MCF 10A (cell line): ENCODE measurements at regions not wholly inside any gene's neighbourhood (a gene's known extent, or its start where the extent isn't known, plus 50 kb on each side); places are given as distances from the start of the nearest gene placed in this dataset.

Experiments
- BruUV-seq: library from RNA; stranded (reverse); fragments of 400-500 nt; replicated peaks from 2 replicates; lab custom pipeline; 2021; lab: Mats Ljungman, UMichigan
- CTCF ChIA-PET: fragments of 300-600 bp; sonication (Branson Sonifier 250); formaldehyde crosslinking; extraction: SDS; loops from one replicate; lab custom pipeline; 2021; ENCODE audit warnings: antibody characterized with exemption, inconsistent platforms; lab: Yijun Ruan, JAX
- POLR2A ChIA-PET: fragments of 300-600, 350-650 bp; sonication (Branson Sonifier 250); formaldehyde crosslinking; extraction: SDS; loops from one replicate; lab custom pipeline; 2020; ENCODE audit warnings: antibody characterized with exemption, inconsistent platforms; lab: Yijun Ruan, JAX
- DNase-seq: peaks from one replicate; pipeline ENCODE4 v3.0.0-alpha.2; 2018; ENCODE audit not compliant: unreplicated experiment
- H3K27ac Mint-ChIP-seq: one replicate; pipeline ENCODE4 v1.8.0; 2022; ENCODE audit warnings: mild to moderate bottlenecking, low read depth, mixed read lengths; ENCODE audit not compliant: unreplicated experiment
- H3K27me3 Mint-ChIP-seq: one replicate; pipeline ENCODE4 v1.8.0; 2022; ENCODE audit warnings: mixed read lengths; ENCODE audit not compliant: insufficient read depth, unreplicated experiment
- H3K36me3 Mint-ChIP-seq: one replicate; pipeline ENCODE4 v1.8.0; 2022; ENCODE audit warnings: mild to moderate bottlenecking, moderate library complexity, mixed read lengths; ENCODE audit not compliant: insufficient read depth, unreplicated experiment
- H3K4me1 Mint-ChIP-seq: one replicate; pipeline ENCODE4 v1.8.0; 2022; ENCODE audit warnings: mixed read lengths; ENCODE audit not compliant: insufficient read depth, unreplicated experiment
- H3K4me3 Mint-ChIP-seq: one replicate; pipeline ENCODE4 v1.8.0; 2022; ENCODE audit warnings: mild to moderate bottlenecking, moderate library complexity, mixed read lengths; ENCODE audit not compliant: unreplicated experiment
- H3K9me3 Mint-ChIP-seq: one replicate; pipeline ENCODE4 v1.8.0; 2022; ENCODE audit warnings: mixed read lengths; ENCODE audit not compliant: unreplicated experiment
- CTCF ChIP-seq: fragments of 200-600 bp; IDR thresholded peaks from one replicate; pipeline ENCODE4 v1.8.0; 2022; ENCODE audit warnings: antibody characterized with exemption, mild to moderate bottlenecking; ENCODE audit not compliant: unreplicated experiment
- intact Hi-C: fragments of 100-400 bp; cut with micrococcal nuclease; formaldehyde crosslinking; loops from 2 replicates; pipeline ENCODE4 v1.14.1; 2022

GRCh38 chr14:86989285-86989684 lies 1003.7 kb downstream of the GALC start:
- BruUV-seq, result no TSS peak
- ChIA-PET CTCF (no interaction called here), POLR2A (interaction anchor here (0.8 kb wide), 1 partner anchor 16 kb away, joined by 3 read pairs; no protein-coding TSS in a partner anchor)
- no peak for DNase-seq
- no peak overlapping the region for H3K4me3 Mint-ChIP-seq
- no peaks in the 10 kb centered on the region for H3K36me3 Mint-ChIP-seq
- no peak for TF ChIP-seq CTCF
- intact Hi-C loops, result no loop called here
- peaks cover 6% of the 10 kb centered on the region for H3K4me1 Mint-ChIP-seq
- no peak overlapping the region for H3K27ac Mint-ChIP-seq
- H3K9me3 Mint-ChIP-seq, result no peaks in the 10 kb centered on the region
- H3K27me3 Mint-ChIP-seq, result no peaks in the 10 kb centered on the region

- Mint-ChIP-seq H3K27me3 (no peaks in the 10 kb centered on the region), H3K4me3 (no peak overlapping the region), H3K9me3 (no peaks in the 10 kb centered on the region), H3K36me3 (no peaks in the 10 kb centered on the region), H3K27ac (no peak overlapping the region), H3K4me1 (peaks cover 6% of the 10 kb centered on the region)
- TF ChIP-seq CTCF, result no peak
- ChIA-PET CTCF (interaction anchor here (1.1 kb wide), 1 partner anchor 62 kb away, joined by 3 read pairs; no protein-coding TSS in a partner anchor), POLR2A (no interaction called here)
- no TSS peak for BruUV-seq
- intact Hi-C loops, result no loop called here
- DNase-seq, result no peak
Measured at GRCh38 chr14:86987966-86988365, 1005.0 kb downstream of the GALC start.

- no peak for TF ChIP-seq CTCF
- Mint-ChIP-seq H3K4me3 (no peak overlapping the region), H3K36me3 (no peaks in the 10 kb centered on the region), H3K4me1 (no peaks in the 10 kb centered on the region), H3K27ac (no peak overlapping the region), H3K27me3 (no peaks in the 10 kb centered on the region), H3K9me3 (peaks cover 27% of the 10 kb centered on the region)
- ChIA-PET CTCF (interaction anchor here (1.2 kb wide), 1 partner anchor 9 kb away, joined by 4 read pairs; no protein-coding TSS in a partner anchor), POLR2A (no interaction called here)
- intact Hi-C loops, result no loop called here
- no peak for DNase-seq
- BruUV-seq, result no TSS peak
Measured at GRCh38 chr14:86973177-86973576, 1019.8 kb downstream of the GALC start.

GRCh38 chr14:86971292-86971691 lies 1021.7 kb downstream of the GALC start:
- Mint-ChIP-seq H3K27ac (no peak overlapping the region), H3K9me3 (peaks cover 16% of the 10 kb centered on the region)
- BruUV-seq, result no TSS peak

More at GRCh38 chr14:86971292-86971691, 1021.7 kb downstream of the GALC start:
- DNase-seq, result no peak
- no peak overlapping the region for H3K4me3 Mint-ChIP-seq
- no peaks in the 10 kb centered on the region for H3K27me3 Mint-ChIP-seq
- no peak for TF ChIP-seq CTCF
- intact Hi-C loops, result no loop called here
- no peaks in the 10 kb centered on the region for H3K4me1 Mint-ChIP-seq
- no peaks in the 10 kb centered on the region for H3K36me3 Mint-ChIP-seq
- ChIA-PET POLR2A (no interaction called here), CTCF (no interaction called here)
